ENCODE measurements at regions not wholly inside any gene's neighbourhood (a gene's known extent, or its start where the extent isn't known, plus 50 kb on each side); places are given as distances from the start of the nearest gene placed in this dataset.

DNA sequence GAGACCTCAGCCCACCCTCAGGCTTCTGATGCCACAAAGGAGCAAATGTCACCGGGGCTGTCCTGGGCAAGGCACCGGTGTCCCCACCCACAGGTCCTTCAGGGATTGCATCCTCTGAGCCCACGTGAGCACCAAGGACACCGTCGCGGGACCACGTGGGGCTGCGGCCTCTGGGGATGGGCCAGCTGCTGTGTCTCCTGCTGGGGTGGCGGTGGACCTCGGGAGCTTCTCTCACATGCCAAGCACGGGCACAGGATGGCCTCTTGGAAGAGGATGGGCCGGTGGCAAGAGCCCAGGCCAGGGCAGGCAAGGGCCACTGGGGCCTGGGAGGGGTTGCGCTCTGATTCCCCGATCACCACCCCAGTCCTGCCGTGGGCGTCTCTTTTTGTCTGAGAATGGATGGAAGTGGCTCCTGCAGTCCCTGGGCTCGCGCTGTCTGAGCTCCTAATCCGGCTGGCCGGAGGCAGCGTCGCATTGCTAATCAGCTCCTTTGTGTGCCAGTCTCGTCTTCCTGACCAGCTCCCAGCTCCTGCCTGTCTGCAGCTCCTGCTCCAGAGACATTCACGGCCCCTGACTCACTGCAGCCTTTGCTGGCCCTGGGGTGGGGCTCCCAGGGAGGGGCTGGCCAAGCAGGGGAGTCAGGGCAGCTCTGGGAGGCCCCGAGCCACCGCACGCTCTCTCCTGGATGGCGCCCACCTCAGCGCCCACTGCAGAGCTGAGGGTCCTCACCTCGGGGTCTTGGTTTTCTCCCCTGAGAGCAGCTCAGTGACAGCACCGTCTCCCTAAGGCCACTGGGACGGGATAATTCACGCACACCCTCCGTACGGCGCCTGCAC, 146.7 kb downstream of the CTTN start:
- ChIA-PET POLR2A (no interaction called here), CTCF (no interaction called here)
- no peak for DNase-seq (ENCODE audit: extremely low spot score)
- no peak for TF ChIP-seq ELF4 (IDR thresholded peaks at IDR 0.05)

DNA sequence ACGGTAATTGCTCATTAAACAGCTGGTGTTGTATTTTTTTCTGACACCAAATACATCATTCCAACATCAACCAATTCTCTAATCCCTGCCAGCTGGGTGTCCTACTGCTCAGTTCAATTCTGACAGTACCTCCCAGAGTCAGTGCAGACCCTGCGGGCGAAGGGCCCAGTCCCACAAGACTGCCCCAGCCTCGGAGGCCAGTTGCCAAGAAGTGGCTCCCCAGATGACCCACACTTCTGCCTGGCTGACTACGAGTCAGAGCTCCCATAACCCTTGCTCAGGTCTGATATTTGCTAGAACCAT, 147.2 kb downstream of the CTTN start:
- no peak for TF ChIP-seq HDGF (IDR thresholded peaks at IDR 0.05; ENCODE audit: borderline replicate concordance)
- no peak for TF ChIP-seq PKNOX1 (IDR thresholded peaks at IDR 0.05)
- no peak for TF ChIP-seq FOXA1 (IDR thresholded peaks at IDR 0.05)
- no peak for TF ChIP-seq SP1 (IDR thresholded peaks at IDR 0.05)
- no peak for TF ChIP-seq FOXM1 (IDR thresholded peaks at IDR 0.05; ENCODE audit: borderline replicate concordance)
- no peak for TF ChIP-seq L3MBTL2 (conservative IDR thresholded peaks at IDR 0.05)
- no peak for TF ChIP-seq CTBP1 (IDR thresholded peaks at IDR 0.05; ENCODE audit: borderline replicate concordance)
- TF ChIP-seq FOXK2 (IDR thresholded peaks at IDR 0.05) = no peak
- TF ChIP-seq SUZ12 (IDR thresholded peaks at IDR 0.05) = no peak
- no peak for TF ChIP-seq ARNT (IDR thresholded peaks at IDR 0.05)
- no peak for TF ChIP-seq ZNF384 (IDR thresholded peaks at IDR 0.05)
- no peak for TF ChIP-seq TARDBP (IDR thresholded peaks at IDR 0.05)
- TF ChIP-seq ELF4 (IDR thresholded peaks at IDR 0.05) = no peak
- ChIA-PET POLR2A (no interaction called here), CTCF (no interaction called here)
- DNase-seq (ENCODE audit: extremely low spot score) = no peak

DNA sequence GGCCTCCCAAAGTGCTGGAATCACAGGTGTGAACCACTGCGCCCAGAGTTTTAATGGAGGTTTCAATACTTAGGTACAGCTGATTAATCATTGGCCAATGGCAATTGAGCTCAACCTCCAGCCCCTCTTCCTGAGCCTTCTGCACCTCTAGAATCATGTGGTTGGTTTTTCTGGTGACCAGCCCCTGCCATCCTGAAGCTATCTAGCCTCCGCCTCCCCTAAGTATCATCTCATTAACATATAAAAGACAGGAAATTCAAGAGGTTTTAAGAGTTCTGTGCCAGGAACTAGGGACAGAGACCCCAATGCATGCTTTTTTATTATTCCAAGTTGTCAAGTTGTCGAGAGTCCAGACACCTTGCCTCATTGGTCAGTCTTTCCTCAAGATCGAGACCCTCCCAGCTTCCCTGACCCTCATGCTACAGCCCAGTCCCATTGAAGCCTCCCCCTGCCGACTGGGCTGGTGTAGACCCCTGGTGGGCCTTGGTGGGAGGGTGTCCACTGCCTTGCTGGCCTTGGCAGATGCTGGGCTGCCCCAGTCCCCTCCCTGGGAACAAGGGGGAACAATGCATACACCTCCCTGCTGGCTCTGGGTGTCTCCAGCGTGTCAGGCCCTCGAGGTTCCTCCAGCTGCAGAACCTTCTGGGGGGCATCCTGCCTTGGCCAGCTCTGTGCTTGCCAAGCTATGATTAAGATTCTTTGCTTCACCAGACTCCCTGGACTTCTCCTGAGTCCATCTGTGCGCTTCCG, 148.0 kb downstream of the CTTN start:
- POLR2A ChIA-PET = no interaction called here
- TF ChIP-seq NFRKB (IDR thresholded peaks at IDR 0.05) (no peak), ZNF384 (IDR thresholded peaks at IDR 0.05) (no peak), L3MBTL2 (conservative IDR thresholded peaks at IDR 0.05) (no peak), HDGF (IDR thresholded peaks at IDR 0.05; ENCODE audit: borderline replicate concordance) (no peak), FOXK2 (IDR thresholded peaks at IDR 0.05) (no peak), PKNOX1 (IDR thresholded peaks at IDR 0.05) (no peak), FOXM1 (IDR thresholded peaks at IDR 0.05; ENCODE audit: borderline replicate concordance) (no peak), ELF4 (IDR thresholded peaks at IDR 0.05) (no peak), TARDBP (IDR thresholded peaks at IDR 0.05) (no peak), FOXA1 (IDR thresholded peaks at IDR 0.05) (no peak), LEF1 (IDR thresholded peaks at IDR 0.05; ENCODE audit: borderline replicate concordance) (no peak), BHLHE40 (IDR thresholded peaks at IDR 0.05; ENCODE audit: borderline replicate concordance) (no peak), CTBP1 (IDR thresholded peaks at IDR 0.05; ENCODE audit: borderline replicate concordance) (no peak), SUZ12 (IDR thresholded peaks at IDR 0.05) (no peak), SP1 (IDR thresholded peaks at IDR 0.05) (no peak), ARNT (IDR thresholded peaks at IDR 0.05) (no peak)
- CTCF ChIA-PET = no interaction called here
- no peak for DNase-seq (ENCODE audit: extremely low spot score)

GRCh38 chr11:70547386-70547785, 149.1 kb downstream of the CTTN start:
- ChIA-PET POLR2A (no interaction called here), CTCF (no interaction called here)
- DNase-seq (ENCODE audit: extremely low spot score) = no peak
- no peak for TF ChIP-seq BHLHE40 (IDR thresholded peaks at IDR 0.05; ENCODE audit: borderline replicate concordance)
- TF ChIP-seq SP1 (IDR thresholded peaks at IDR 0.05) = no peak
- TF ChIP-seq ELF4 (IDR thresholded peaks at IDR 0.05) = no peak
- no peak for TF ChIP-seq CTBP1 (IDR thresholded peaks at IDR 0.05; ENCODE audit: borderline replicate concordance)
- TF ChIP-seq FOXK2 (IDR thresholded peaks at IDR 0.05) = no peak
- no peak for TF ChIP-seq NFRKB (IDR thresholded peaks at IDR 0.05)
- TF ChIP-seq LEF1 (IDR thresholded peaks at IDR 0.05; ENCODE audit: borderline replicate concordance) = no peak
- TF ChIP-seq HDGF (IDR thresholded peaks at IDR 0.05; ENCODE audit: borderline replicate concordance) = no peak
- TF ChIP-seq ZNF384 (IDR thresholded peaks at IDR 0.05) = no peak
- no peak for TF ChIP-seq L3MBTL2 (conservative IDR thresholded peaks at IDR 0.05)
- TF ChIP-seq TARDBP (IDR thresholded peaks at IDR 0.05) = no peak

GRCh38 chr11:70547821-70548670, 149.7 kb downstream of the CTTN start:
- DNase-seq (ENCODE audit: extremely low spot score) = no peak
- POLR2A ChIA-PET = no interaction called here
- TF ChIP-seq CTBP1 (IDR thresholded peaks at IDR 0.05; ENCODE audit: borderline replicate concordance) (no peak), ZNF384 (IDR thresholded peaks at IDR 0.05) (no peak), HDGF (IDR thresholded peaks at IDR 0.05; ENCODE audit: borderline replicate concordance) (no peak), SP1 (IDR thresholded peaks at IDR 0.05) (no peak), BHLHE40 (IDR thresholded peaks at IDR 0.05; ENCODE audit: borderline replicate concordance) (no peak), NFRKB (IDR thresholded peaks at IDR 0.05) (no peak), SUZ12 (IDR thresholded peaks at IDR 0.05) (no peak), ELF4 (IDR thresholded peaks at IDR 0.05) (no peak), FOXK2 (IDR thresholded peaks at IDR 0.05) (no peak), FOXM1 (IDR thresholded peaks at IDR 0.05; ENCODE audit: borderline replicate concordance) (no peak), FOXA1 (IDR thresholded peaks at IDR 0.05) (no peak), LEF1 (IDR thresholded peaks at IDR 0.05; ENCODE audit: borderline replicate concordance) (no peak), TARDBP (IDR thresholded peaks at IDR 0.05) (no peak), L3MBTL2 (conservative IDR thresholded peaks at IDR 0.05) (no peak), PKNOX1 (IDR thresholded peaks at IDR 0.05) (no peak), ARNT (IDR thresholded peaks at IDR 0.05) (no peak)
- CTCF ChIA-PET = interaction anchor here (0.6 kb wide), 1 partner anchor 23 kb away, joined by 3 read pairs; no protein-coding TSS in a partner anchor

Measured in HEK293T (cell line).